ENCODE measurements at regions not wholly inside any gene's neighbourhood (a gene's known extent, or its start where the extent isn't known, plus 50 kb on each side); places are given as distances from the start of the nearest gene placed in this dataset.

DNA sequence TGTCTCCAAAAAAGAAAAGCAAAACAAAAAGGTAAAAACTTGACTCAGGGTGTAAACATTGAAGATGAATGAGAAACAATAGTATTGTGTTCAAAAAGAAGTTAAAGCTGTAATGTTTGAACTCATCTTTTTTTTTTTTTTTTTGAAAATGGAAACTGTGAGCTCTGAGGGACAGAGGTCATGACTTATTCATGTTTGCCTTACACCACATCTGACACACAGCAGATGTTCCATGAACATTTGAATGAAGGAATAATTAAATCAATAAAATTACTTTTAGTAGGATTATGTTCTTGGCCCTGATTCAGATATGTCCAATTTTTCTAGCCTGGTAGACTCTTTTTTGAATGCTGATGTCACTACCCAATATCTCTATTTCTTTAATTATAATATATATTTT is 95.7 kb upstream of the MED13 start:
- no peak overlapping the region for H3K27ac Mint-ChIP-seq
- peaks cover 4% of the 10 kb centered on the region for H3K27me3 Mint-ChIP-seq (ENCODE audit: low read depth)
- no peak for DNase-seq (ENCODE audit: low spot score in 2 of 2, unreplicated experiment in 2 of 2)
- peaks cover 17% of the 10 kb centered on the region for H3K4me1 Mint-ChIP-seq
- H3K4me3 Mint-ChIP-seq: no peak overlapping the region
- TF ChIP-seq, protein P1, sequence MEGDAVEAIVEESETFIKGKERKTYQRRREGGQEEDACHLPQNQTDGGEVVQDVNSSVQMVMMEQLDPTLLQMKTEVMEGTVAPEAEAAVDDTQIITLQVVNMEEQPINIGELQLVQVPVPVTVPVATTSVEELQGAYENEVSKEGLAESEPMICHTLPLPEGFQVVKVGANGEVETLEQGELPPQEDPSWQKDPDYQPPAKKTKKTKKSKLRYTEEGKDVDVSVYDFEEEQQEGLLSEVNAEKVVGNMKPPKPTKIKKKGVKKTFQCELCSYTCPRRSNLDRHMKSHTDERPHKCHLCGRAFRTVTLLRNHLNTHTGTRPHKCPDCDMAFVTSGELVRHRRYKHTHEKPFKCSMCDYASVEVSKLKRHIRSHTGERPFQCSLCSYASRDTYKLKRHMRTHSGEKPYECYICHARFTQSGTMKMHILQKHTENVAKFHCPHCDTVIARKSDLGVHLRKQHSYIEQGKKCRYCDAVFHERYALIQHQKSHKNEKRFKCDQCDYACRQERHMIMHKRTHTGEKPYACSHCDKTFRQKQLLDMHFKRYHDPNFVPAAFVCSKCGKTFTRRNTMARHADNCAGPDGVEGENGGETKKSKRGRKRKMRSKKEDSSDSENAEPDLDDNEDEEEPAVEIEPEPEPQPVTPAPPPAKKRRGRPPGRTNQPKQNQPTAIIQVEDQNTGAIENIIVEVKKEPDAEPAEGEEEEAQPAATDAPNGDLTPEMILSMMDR (IDR thresholded peaks at IDR 0.05; ENCODE audit: unreplicated experiment): no peak
- no peaks in the 10 kb centered on the region for H3K36me3 Mint-ChIP-seq
- H3K9me3 Mint-ChIP-seq: no peaks in the 10 kb centered on the region

DNA sequence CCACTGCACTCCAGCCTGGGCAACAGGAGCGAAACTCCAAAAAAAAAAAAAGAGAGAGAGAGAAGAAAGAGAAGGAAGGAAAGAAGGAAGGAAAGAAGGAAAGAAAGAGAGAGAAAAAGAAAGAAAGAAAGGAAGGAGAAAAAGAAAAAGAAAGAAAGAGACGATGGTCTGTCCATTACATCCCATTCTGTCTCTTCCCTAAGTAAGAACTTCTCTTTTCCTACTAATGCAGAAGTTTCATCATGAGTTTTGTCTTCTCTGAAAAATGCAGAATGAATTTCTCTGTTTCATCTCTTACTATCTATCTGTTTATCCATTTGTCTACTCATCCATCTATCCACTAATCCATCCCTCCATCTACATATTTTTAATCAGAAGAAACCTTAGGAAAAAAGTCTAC is 94.9 kb upstream of the MED13 start:
- no peak overlapping the region for H3K27ac Mint-ChIP-seq
- TF ChIP-seq, protein P1 (IDR thresholded peaks at IDR 0.05; ENCODE audit: unreplicated experiment): no peak
- no peak overlapping the region for H3K4me3 Mint-ChIP-seq
- peaks cover 12% of the 10 kb centered on the region for H3K4me1 Mint-ChIP-seq
- H3K9me3 Mint-ChIP-seq: no peaks in the 10 kb centered on the region
- DNase-seq (ENCODE audit: low spot score in 2 of 2, unreplicated experiment in 2 of 2): no peak
- peaks cover 4% of the 10 kb centered on the region for H3K27me3 Mint-ChIP-seq (ENCODE audit: low read depth)
- H3K36me3 Mint-ChIP-seq: no peaks in the 10 kb centered on the region

DNA sequence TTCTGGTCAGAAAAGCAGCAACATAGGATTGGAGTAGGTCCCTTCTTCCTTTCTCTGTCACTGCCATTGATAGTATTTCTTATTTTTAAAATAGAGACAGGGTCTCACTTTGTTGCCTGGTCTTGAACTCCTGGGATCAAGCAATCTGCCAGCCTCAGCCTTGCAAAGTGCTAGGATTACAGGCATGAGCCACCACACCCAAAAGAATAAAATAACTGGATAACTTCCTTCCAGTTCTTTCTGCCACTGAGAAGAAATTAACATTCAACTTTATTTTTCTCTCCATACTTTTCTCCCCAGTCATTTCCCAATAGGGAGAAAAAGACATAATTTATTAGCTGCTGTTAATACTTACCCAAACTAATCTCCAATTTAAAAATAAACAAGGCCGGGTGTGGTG is 91.9 kb upstream of the MED13 start:
- H3K9me3 Mint-ChIP-seq: no peaks in the 10 kb centered on the region
- H3K4me3 Mint-ChIP-seq: no peak overlapping the region
- H3K4me1 Mint-ChIP-seq: no peaks in the 10 kb centered on the region
- H3K36me3 Mint-ChIP-seq: no peaks in the 10 kb centered on the region
- no peak for DNase-seq (ENCODE audit: low spot score in 2 of 2, unreplicated experiment in 2 of 2)
- no peak overlapping the region for H3K27ac Mint-ChIP-seq
- TF ChIP-seq, protein P1 (IDR thresholded peaks at IDR 0.05; ENCODE audit: unreplicated experiment): no peak
- H3K27me3 Mint-ChIP-seq (ENCODE audit: low read depth): peaks cover 6% of the 10 kb centered on the region

DNA sequence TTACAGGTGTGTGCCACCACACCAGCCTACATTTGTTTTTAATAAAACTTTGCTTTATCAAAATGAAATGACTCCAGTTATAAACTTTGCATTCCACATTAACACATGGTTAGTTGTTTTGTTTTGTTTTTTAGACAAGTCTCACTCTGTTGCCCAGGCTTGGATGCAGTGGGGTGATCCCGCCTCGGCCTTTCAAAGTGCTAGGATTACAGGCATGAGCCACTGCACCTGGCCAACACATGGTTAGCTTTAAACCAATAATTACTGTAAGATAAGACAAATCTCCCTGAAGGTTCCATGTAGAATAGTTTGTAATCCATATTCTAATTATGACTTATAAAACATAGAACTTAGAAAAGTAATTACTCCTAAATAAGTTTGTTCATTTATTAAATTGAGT is 89.8 kb upstream of the MED13 start:
- DNase-seq (ENCODE audit: low spot score in 2 of 2, unreplicated experiment in 2 of 2): no peak
- peaks cover 4% of the 10 kb centered on the region for H3K27me3 Mint-ChIP-seq (ENCODE audit: low read depth)
- TF ChIP-seq, protein P1 (IDR thresholded peaks at IDR 0.05; ENCODE audit: unreplicated experiment): no peak
- no peaks in the 10 kb centered on the region for H3K9me3 Mint-ChIP-seq
- H3K36me3 Mint-ChIP-seq: no peaks in the 10 kb centered on the region
- H3K4me1 Mint-ChIP-seq: no peaks in the 10 kb centered on the region
- H3K27ac Mint-ChIP-seq: no peak overlapping the region
- no peak overlapping the region for H3K4me3 Mint-ChIP-seq

DNA sequence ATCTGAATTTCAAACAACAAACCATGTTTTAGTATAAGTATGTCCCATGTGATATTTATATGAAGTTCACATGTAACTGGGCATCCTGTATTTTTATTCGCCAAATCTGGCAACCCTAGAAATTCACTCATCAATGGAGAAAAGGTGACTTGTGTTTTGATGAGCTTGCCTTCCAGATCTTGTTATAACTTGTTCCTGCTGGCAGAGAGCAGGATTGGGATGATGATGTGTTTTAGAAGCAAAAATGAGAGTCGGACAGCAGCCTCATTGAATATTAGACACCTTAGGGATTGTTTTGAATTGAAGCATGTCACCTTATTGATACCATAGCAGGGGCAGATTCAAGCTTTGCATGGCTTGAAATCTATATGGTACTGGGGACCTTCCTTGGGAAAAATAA is 85.4 kb upstream of the MED13 start:
- no peaks in the 10 kb centered on the region for H3K9me3 Mint-ChIP-seq
- DNase-seq (ENCODE audit: low spot score in 2 of 2, unreplicated experiment in 2 of 2): no peak
- TF ChIP-seq, protein P1 (IDR thresholded peaks at IDR 0.05; ENCODE audit: unreplicated experiment): no peak
- H3K4me1 Mint-ChIP-seq: no peaks in the 10 kb centered on the region
- H3K36me3 Mint-ChIP-seq: no peaks in the 10 kb centered on the region
- no peak overlapping the region for H3K4me3 Mint-ChIP-seq
- no peak overlapping the region for H3K27ac Mint-ChIP-seq
- H3K27me3 Mint-ChIP-seq (ENCODE audit: low read depth): peaks cover 2% of the 10 kb centered on the region

DNA sequence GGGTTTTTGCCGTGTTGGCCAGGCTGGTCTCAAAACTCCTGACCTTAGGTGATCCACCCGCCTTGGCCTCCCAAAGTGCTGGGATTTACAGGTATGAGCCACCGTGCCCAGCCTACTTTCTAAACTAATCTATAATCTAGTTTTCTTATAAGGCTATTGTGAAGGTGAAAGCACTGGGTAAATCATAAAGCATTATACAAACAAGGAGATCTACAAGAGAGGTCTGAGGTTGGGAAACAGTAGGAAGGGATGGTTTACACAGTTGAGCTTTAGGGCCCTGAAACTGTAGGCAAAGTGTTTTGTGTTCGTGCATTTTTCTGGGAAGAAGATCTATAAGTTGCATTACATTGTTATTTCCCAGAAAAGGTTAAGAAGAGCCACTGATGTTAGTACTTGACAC is 84.9 kb upstream of the MED13 start:
- H3K36me3 Mint-ChIP-seq: no peaks in the 10 kb centered on the region
- TF ChIP-seq, protein P1 (IDR thresholded peaks at IDR 0.05; ENCODE audit: unreplicated experiment): no peak
- no peaks in the 10 kb centered on the region for H3K9me3 Mint-ChIP-seq
- DNase-seq (ENCODE audit: low spot score in 2 of 2, unreplicated experiment in 2 of 2): no peak
- H3K4me1 Mint-ChIP-seq: no peaks in the 10 kb centered on the region
- H3K4me3 Mint-ChIP-seq: no peak overlapping the region
- H3K27me3 Mint-ChIP-seq (ENCODE audit: low read depth): peaks cover 2% of the 10 kb centered on the region
- no peak overlapping the region for H3K27ac Mint-ChIP-seq
